ENCODE measurements at regions not wholly inside any gene's neighbourhood (a gene's known extent, or its start where the extent isn't known, plus 50 kb on each side); places are given as distances from the start of the nearest gene placed in this dataset.

DNA sequence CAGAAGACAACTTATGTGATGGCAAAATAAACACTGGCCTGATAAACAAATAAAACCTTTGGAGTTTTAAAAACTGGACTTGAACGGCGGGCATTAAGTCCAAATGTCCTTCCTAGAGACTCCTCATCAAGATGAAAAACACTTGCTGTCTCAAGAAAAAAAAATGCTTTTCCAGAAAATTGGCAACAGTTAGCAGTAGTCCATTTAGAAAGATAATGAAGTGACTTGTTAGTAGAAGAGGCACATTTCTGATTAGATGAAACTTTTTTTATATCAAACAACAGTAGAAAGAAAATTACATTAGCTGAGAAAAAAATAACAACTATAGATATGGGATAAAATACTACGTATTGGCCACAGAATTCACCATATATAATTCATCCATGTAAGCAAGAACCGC, 1750.7 kb upstream of the PCDH20 start:
- no peak overlapping the region for H3K9ac ChIP-seq (ENCODE audit: low read depth, low read length, poor library complexity, severe bottlenecking)
- no peaks in the 10 kb centered on the region for H3F3A ChIP-seq (ENCODE audit: low read depth)
- no peaks in the 10 kb centered on the region for H3K9me3 ChIP-seq (ENCODE audit: insufficient read depth, low read depth, low read length)
- H3K27me3 ChIP-seq (ENCODE audit: insufficient read depth, low read length, poor library complexity, severe bottlenecking): no peaks in the 10 kb centered on the region
- no peaks in the 10 kb centered on the region for H3K36me3 ChIP-seq (ENCODE audit: insufficient read depth, low read length)
- H4K20me1 ChIP-seq (ENCODE audit: insufficient read depth, low read length, poor library complexity, severe bottlenecking): no peaks in the 10 kb centered on the region
- H3K4me2 ChIP-seq (ENCODE audit: low read depth, low read length, poor library complexity, severe bottlenecking): no peak overlapping the region
- H3K79me2 ChIP-seq (ENCODE audit: insufficient read depth, low read length): no peaks in the 10 kb centered on the region
- H2AFZ ChIP-seq (ENCODE audit: low read length): no peak overlapping the region
- H3K4me3 ChIP-seq (ENCODE audit: low read length, poor library complexity, severe bottlenecking): no peak overlapping the region
- TF ChIP-seq EZH2phosphoT487 (IDR thresholded peaks at IDR 0.05; ENCODE audit: borderline replicate concordance): no peak
- TF ChIP-seq, protein P1, sequence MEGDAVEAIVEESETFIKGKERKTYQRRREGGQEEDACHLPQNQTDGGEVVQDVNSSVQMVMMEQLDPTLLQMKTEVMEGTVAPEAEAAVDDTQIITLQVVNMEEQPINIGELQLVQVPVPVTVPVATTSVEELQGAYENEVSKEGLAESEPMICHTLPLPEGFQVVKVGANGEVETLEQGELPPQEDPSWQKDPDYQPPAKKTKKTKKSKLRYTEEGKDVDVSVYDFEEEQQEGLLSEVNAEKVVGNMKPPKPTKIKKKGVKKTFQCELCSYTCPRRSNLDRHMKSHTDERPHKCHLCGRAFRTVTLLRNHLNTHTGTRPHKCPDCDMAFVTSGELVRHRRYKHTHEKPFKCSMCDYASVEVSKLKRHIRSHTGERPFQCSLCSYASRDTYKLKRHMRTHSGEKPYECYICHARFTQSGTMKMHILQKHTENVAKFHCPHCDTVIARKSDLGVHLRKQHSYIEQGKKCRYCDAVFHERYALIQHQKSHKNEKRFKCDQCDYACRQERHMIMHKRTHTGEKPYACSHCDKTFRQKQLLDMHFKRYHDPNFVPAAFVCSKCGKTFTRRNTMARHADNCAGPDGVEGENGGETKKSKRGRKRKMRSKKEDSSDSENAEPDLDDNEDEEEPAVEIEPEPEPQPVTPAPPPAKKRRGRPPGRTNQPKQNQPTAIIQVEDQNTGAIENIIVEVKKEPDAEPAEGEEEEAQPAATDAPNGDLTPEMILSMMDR (conservative IDR thresholded peaks at IDR 0.05; ENCODE audit: low read length): no peak
- no peaks in the 10 kb centered on the region for H3K4me1 ChIP-seq (ENCODE audit: insufficient read depth, low read length, poor library complexity, severe bottlenecking)
- no peaks in the 10 kb centered on the region for H3K9me2 ChIP-seq (replicated peaks; ENCODE audit: low read depth, low read length)

DNA sequence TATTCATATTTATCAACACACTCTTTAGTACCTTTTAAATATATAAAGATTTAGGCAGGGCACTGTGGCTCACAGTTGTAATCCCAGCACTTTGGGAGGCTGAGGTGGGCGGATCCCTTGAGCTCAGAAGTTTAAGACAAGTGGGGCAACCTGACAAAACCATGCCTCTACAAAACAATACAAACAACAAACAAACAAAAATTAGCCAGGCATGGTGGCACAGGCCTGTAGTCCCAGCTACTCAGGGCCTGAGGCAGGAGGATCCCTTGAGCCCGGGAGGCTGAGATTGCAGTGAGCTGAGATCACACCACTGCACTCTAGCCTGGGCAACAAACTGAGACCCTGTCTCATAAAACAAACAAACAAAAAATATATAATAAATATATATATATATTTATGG, 1748.3 kb upstream of the PCDH20 start:
- Histone ChIP-seq H3K9ac (ENCODE audit: low read depth, low read length, poor library complexity, severe bottlenecking) (no peak overlapping the region), H2AFZ (ENCODE audit: low read length) (no peak overlapping the region), H3K79me2 (ENCODE audit: insufficient read depth, low read length) (no peaks in the 10 kb centered on the region), H3F3A (ENCODE audit: low read depth) (no peaks in the 10 kb centered on the region), H3K4me3 (ENCODE audit: low read length, poor library complexity, severe bottlenecking) (no peak overlapping the region), H3K4me2 (ENCODE audit: low read depth, low read length, poor library complexity, severe bottlenecking) (no peak overlapping the region), H3K27me3 (ENCODE audit: insufficient read depth, low read length, poor library complexity, severe bottlenecking) (no peaks in the 10 kb centered on the region), H3K4me1 (ENCODE audit: insufficient read depth, low read length, poor library complexity, severe bottlenecking) (no peaks in the 10 kb centered on the region), H3K9me2 (replicated peaks; ENCODE audit: low read depth, low read length) (no peaks in the 10 kb centered on the region), H4K20me1 (ENCODE audit: insufficient read depth, low read length, poor library complexity, severe bottlenecking) (no peaks in the 10 kb centered on the region), H3K36me3 (ENCODE audit: insufficient read depth, low read length) (no peaks in the 10 kb centered on the region), H3K9me3 (ENCODE audit: insufficient read depth, low read depth, low read length) (no peaks in the 10 kb centered on the region)
- no peak for TF ChIP-seq EZH2phosphoT487 (IDR thresholded peaks at IDR 0.05; ENCODE audit: borderline replicate concordance)
- TF ChIP-seq, protein P1 (conservative IDR thresholded peaks at IDR 0.05; ENCODE audit: low read length): no peak

DNA sequence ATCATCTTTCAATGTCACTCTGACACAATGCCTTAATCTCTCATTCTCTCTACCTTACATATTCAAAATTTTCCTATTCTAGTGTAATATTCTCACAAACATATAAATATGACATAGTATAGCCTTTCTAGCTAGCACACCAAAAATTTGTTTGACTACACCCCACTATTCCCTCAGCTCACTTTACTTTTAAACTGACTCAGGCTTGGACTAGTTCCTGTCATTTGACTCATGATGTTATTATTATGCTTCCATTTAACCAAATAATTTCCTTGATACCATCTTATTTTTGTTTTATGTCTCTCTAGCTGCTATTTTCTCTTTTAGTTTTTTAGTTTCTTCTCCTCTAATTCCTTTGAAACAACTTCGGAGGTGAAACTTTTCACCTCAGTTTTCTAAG, 1745.6 kb upstream of the PCDH20 start:
- no peak for TF ChIP-seq EZH2phosphoT487 (IDR thresholded peaks at IDR 0.05; ENCODE audit: borderline replicate concordance)
- TF ChIP-seq, protein P1 (conservative IDR thresholded peaks at IDR 0.05; ENCODE audit: low read length): no peak
- H3K4me1 ChIP-seq (ENCODE audit: insufficient read depth, low read length, poor library complexity, severe bottlenecking): no peaks in the 10 kb centered on the region
- H3K9me2 ChIP-seq (replicated peaks; ENCODE audit: low read depth, low read length): no peaks in the 10 kb centered on the region
- H3K9ac ChIP-seq (ENCODE audit: low read depth, low read length, poor library complexity, severe bottlenecking): no peak overlapping the region
- no peaks in the 10 kb centered on the region for H3F3A ChIP-seq (ENCODE audit: low read depth)
- H3K79me2 ChIP-seq (ENCODE audit: insufficient read depth, low read length): no peaks in the 10 kb centered on the region
- H3K9me3 ChIP-seq (ENCODE audit: insufficient read depth, low read depth, low read length): no peaks in the 10 kb centered on the region
- no peak overlapping the region for H3K4me3 ChIP-seq (ENCODE audit: low read length, poor library complexity, severe bottlenecking)
- H2AFZ ChIP-seq (ENCODE audit: low read length): no peak overlapping the region
- no peaks in the 10 kb centered on the region for H3K27me3 ChIP-seq (ENCODE audit: insufficient read depth, low read length, poor library complexity, severe bottlenecking)
- H3K36me3 ChIP-seq (ENCODE audit: insufficient read depth, low read length): no peaks in the 10 kb centered on the region
- H3K4me2 ChIP-seq (ENCODE audit: low read depth, low read length, poor library complexity, severe bottlenecking): no peak overlapping the region
- H4K20me1 ChIP-seq (ENCODE audit: insufficient read depth, low read length, poor library complexity, severe bottlenecking): no peaks in the 10 kb centered on the region

Data from Loucy (cell line).